ENCODE measurements at regions not wholly inside any gene's neighbourhood (a gene's known extent, or its start where the extent isn't known, plus 50 kb on each side); places are given as distances from the start of the nearest gene placed in this dataset.

- H3K27me3 ChIP-seq (ENCODE audit: control insufficient read depth, insufficient read depth, low read length) = no peaks in the 10 kb centered on the region
- no peak overlapping the region for H3K4me3 ChIP-seq (ENCODE audit: low read length)
- H3K9me3 ChIP-seq (ENCODE audit: control insufficient read depth, low read depth, low read length) = no peaks in the 10 kb centered on the region
- H3K9ac ChIP-seq (ENCODE audit: low read length) = no peak overlapping the region
- H3K36me3 ChIP-seq (ENCODE audit: control insufficient read depth, low read depth, low read length) = no peaks in the 10 kb centered on the region
- H3K27ac ChIP-seq (ENCODE audit: low read length) = no peak overlapping the region
- peaks cover 12% of the 10 kb centered on the region for H3K4me1 ChIP-seq (ENCODE audit: control insufficient read depth, low read depth, low read length)
These were observed 263.2 kb downstream of the NR2F2 start for GRCh38 chr15:96593735-96594134.

- H3K27me3 ChIP-seq (ENCODE audit: control insufficient read depth, insufficient read depth, low read length) = no peaks in the 10 kb centered on the region
- no peaks in the 10 kb centered on the region for H3K9me3 ChIP-seq (ENCODE audit: control insufficient read depth, low read depth, low read length)
- H3K27ac ChIP-seq (ENCODE audit: low read length) = no peak overlapping the region
- H3K36me3 ChIP-seq (ENCODE audit: control insufficient read depth, low read depth, low read length) = no peaks in the 10 kb centered on the region
- peaks cover 12% of the 10 kb centered on the region for H3K4me1 ChIP-seq (ENCODE audit: control insufficient read depth, low read depth, low read length)
- no peak overlapping the region for H3K4me3 ChIP-seq (ENCODE audit: low read length)
- H3K9ac ChIP-seq (ENCODE audit: low read length) = no peak overlapping the region
These were observed 265.5 kb downstream of the NR2F2 start for GRCh38 chr15:96595951-96596350.

GRCh38 chr15:96598514-96598913 is 268.0 kb downstream of the NR2F2 start:
- Histone ChIP-seq H3K4me3 (ENCODE audit: low read length) (no peak overlapping the region), H3K4me1 (ENCODE audit: control insufficient read depth, low read depth, low read length) (peaks cover 12% of the 10 kb centered on the region), H3K27ac (ENCODE audit: low read length) (no peak overlapping the region), H3K9me3 (ENCODE audit: control insufficient read depth, low read depth, low read length) (no peaks in the 10 kb centered on the region), H3K9ac (ENCODE audit: low read length) (no peak overlapping the region), H3K36me3 (ENCODE audit: control insufficient read depth, low read depth, low read length) (no peaks in the 10 kb centered on the region), H3K27me3 (ENCODE audit: control insufficient read depth, insufficient read depth, low read length) (no peaks in the 10 kb centered on the region)

GRCh38 chr15:96599268-96599667 is 268.8 kb downstream of the NR2F2 start:
- Histone ChIP-seq H3K36me3 (ENCODE audit: control insufficient read depth, low read depth, low read length) (no peaks in the 10 kb centered on the region), H3K4me1 (ENCODE audit: control insufficient read depth, low read depth, low read length) (peaks cover 5% of the 10 kb centered on the region), H3K9ac (ENCODE audit: low read length) (no peak overlapping the region), H3K9me3 (ENCODE audit: control insufficient read depth, low read depth, low read length) (no peaks in the 10 kb centered on the region), H3K27ac (ENCODE audit: low read length) (no peak overlapping the region), H3K27me3 (ENCODE audit: control insufficient read depth, insufficient read depth, low read length) (no peaks in the 10 kb centered on the region), H3K4me3 (ENCODE audit: low read length) (no peak overlapping the region)

GRCh38 chr15:96600350-96600749 is 269.9 kb downstream of the NR2F2 start:
- Histone ChIP-seq H3K4me1 (ENCODE audit: control insufficient read depth, low read depth, low read length) (peaks cover 4% of the 10 kb centered on the region), H3K9ac (ENCODE audit: low read length) (no peak overlapping the region), H3K4me3 (ENCODE audit: low read length) (no peak overlapping the region), H3K36me3 (ENCODE audit: control insufficient read depth, low read depth, low read length) (no peaks in the 10 kb centered on the region), H3K27me3 (ENCODE audit: control insufficient read depth, insufficient read depth, low read length) (no peaks in the 10 kb centered on the region), H3K27ac (ENCODE audit: low read length) (no peak overlapping the region), H3K9me3 (ENCODE audit: control insufficient read depth, low read depth, low read length) (no peaks in the 10 kb centered on the region)

- Histone ChIP-seq H3K36me3 (ENCODE audit: control insufficient read depth, low read depth, low read length) (no peaks in the 10 kb centered on the region), H3K9me3 (ENCODE audit: control insufficient read depth, low read depth, low read length) (no peaks in the 10 kb centered on the region), H3K27ac (ENCODE audit: low read length) (no peak overlapping the region), H3K9ac (ENCODE audit: low read length) (no peak overlapping the region), H3K4me1 (ENCODE audit: control insufficient read depth, low read depth, low read length) (no peaks in the 10 kb centered on the region), H3K4me3 (ENCODE audit: low read length) (no peak overlapping the region), H3K27me3 (ENCODE audit: control insufficient read depth, insufficient read depth, low read length) (no peaks in the 10 kb centered on the region)
These were observed 276.1 kb downstream of the NR2F2 start for GRCh38 chr15:96606617-96607016.

- Histone ChIP-seq H3K9ac (ENCODE audit: low read length) (no peak overlapping the region), H3K4me3 (ENCODE audit: low read length) (no peak overlapping the region), H3K27me3 (ENCODE audit: control insufficient read depth, insufficient read depth, low read length) (no peaks in the 10 kb centered on the region), H3K36me3 (ENCODE audit: control insufficient read depth, low read depth, low read length) (no peaks in the 10 kb centered on the region), H3K4me1 (ENCODE audit: control insufficient read depth, low read depth, low read length) (no peaks in the 10 kb centered on the region), H3K9me3 (ENCODE audit: control insufficient read depth, low read depth, low read length) (peaks cover 2% of the 10 kb centered on the region), H3K27ac (ENCODE audit: low read length) (no peak overlapping the region)
These were observed 280.3 kb downstream of the NR2F2 start for GRCh38 chr15:96610757-96611156.

GRCh38 chr15:96612917-96613316 is 282.4 kb downstream of the NR2F2 start:
- no peaks in the 10 kb centered on the region for H3K36me3 ChIP-seq (ENCODE audit: control insufficient read depth, low read depth, low read length)
- H3K4me3 ChIP-seq (ENCODE audit: low read length) = no peak overlapping the region
- H3K4me1 ChIP-seq (ENCODE audit: control insufficient read depth, low read depth, low read length) = no peaks in the 10 kb centered on the region
- H3K9me3 ChIP-seq (ENCODE audit: control insufficient read depth, low read depth, low read length) = peaks cover 2% of the 10 kb centered on the region
- H3K27me3 ChIP-seq (ENCODE audit: control insufficient read depth, insufficient read depth, low read length) = no peaks in the 10 kb centered on the region
- no peak overlapping the region for H3K9ac ChIP-seq (ENCODE audit: low read length)
- H3K27ac ChIP-seq (ENCODE audit: low read length) = no peak overlapping the region

GRCh38 chr15:96619174-96619573 is 288.7 kb downstream of the NR2F2 start:
- peaks cover 13% of the 10 kb centered on the region for H3K4me1 ChIP-seq (ENCODE audit: control insufficient read depth, low read depth, low read length)
- H3K27me3 ChIP-seq (ENCODE audit: control insufficient read depth, insufficient read depth, low read length) = no peaks in the 10 kb centered on the region
- no peak overlapping the region for H3K27ac ChIP-seq (ENCODE audit: low read length)
- H3K9ac ChIP-seq (ENCODE audit: low read length) = no peak overlapping the region
- no peak overlapping the region for H3K4me3 ChIP-seq (ENCODE audit: low read length)
- H3K9me3 ChIP-seq (ENCODE audit: control insufficient read depth, low read depth, low read length) = no peaks in the 10 kb centered on the region
- no peaks in the 10 kb centered on the region for H3K36me3 ChIP-seq (ENCODE audit: control insufficient read depth, low read depth, low read length)

GRCh38 chr15:96622714-96623113 is 292.2 kb downstream of the NR2F2 start:
- H3K27ac ChIP-seq (ENCODE audit: low read length) = no peak overlapping the region
- H3K9ac ChIP-seq (ENCODE audit: low read length) = no peak overlapping the region
- no peak overlapping the region for H3K4me3 ChIP-seq (ENCODE audit: low read length)
- no peaks in the 10 kb centered on the region for H3K27me3 ChIP-seq (ENCODE audit: control insufficient read depth, insufficient read depth, low read length)
- H3K4me1 ChIP-seq (ENCODE audit: control insufficient read depth, low read depth, low read length) = peaks cover 13% of the 10 kb centered on the region
- no peaks in the 10 kb centered on the region for H3K36me3 ChIP-seq (ENCODE audit: control insufficient read depth, low read depth, low read length)
- H3K9me3 ChIP-seq (ENCODE audit: control insufficient read depth, low read depth, low read length) = no peaks in the 10 kb centered on the region

GRCh38 chr15:96625256-96625655 is 294.8 kb downstream of the NR2F2 start:
- H3K4me1 ChIP-seq (ENCODE audit: control insufficient read depth, low read depth, low read length) = no peaks in the 10 kb centered on the region
- H3K27me3 ChIP-seq (ENCODE audit: control insufficient read depth, insufficient read depth, low read length) = no peaks in the 10 kb centered on the region
- H3K9ac ChIP-seq (ENCODE audit: low read length) = no peak overlapping the region
- H3K9me3 ChIP-seq (ENCODE audit: control insufficient read depth, low read depth, low read length) = no peaks in the 10 kb centered on the region
- no peak overlapping the region for H3K27ac ChIP-seq (ENCODE audit: low read length)
- H3K4me3 ChIP-seq (ENCODE audit: low read length) = no peak overlapping the region
- H3K36me3 ChIP-seq (ENCODE audit: control insufficient read depth, low read depth, low read length) = no peaks in the 10 kb centered on the region

GRCh38 chr15:96627031-96627568 is 296.6 kb downstream of the NR2F2 start:
- Histone ChIP-seq H3K27me3 (ENCODE audit: control insufficient read depth, insufficient read depth, low read length) (no peaks in the 10 kb centered on the region), H3K36me3 (ENCODE audit: control insufficient read depth, low read depth, low read length) (no peaks in the 10 kb centered on the region), H3K9ac (ENCODE audit: low read length) (no peak overlapping the region), H3K9me3 (ENCODE audit: control insufficient read depth, low read depth, low read length) (no peaks in the 10 kb centered on the region), H3K4me1 (ENCODE audit: control insufficient read depth, low read depth, low read length) (no peaks in the 10 kb centered on the region), H3K4me3 (ENCODE audit: low read length) (no peak overlapping the region), H3K27ac (ENCODE audit: low read length) (no peak overlapping the region)

Data from iPS-18a (cell line).